Putamen (tissue), 1 donor: ENCODE measurements at regions not wholly inside any gene's neighbourhood (a gene's known extent, or its start where the extent isn't known, plus 50 kb on each side); places are given as distances from the start of the nearest gene placed in this dataset.
"Not testable (repeated sequence)": the region's sequence is repeated elsewhere in the genome, so short reads cannot be mapped to it uniquely, and the experiment has no call there.

ENCODE experiments used
- DNase-seq: peaks from one replicate; pipeline ENCODE4 v3.0.0-alpha.2; 2016; ENCODE audit warnings: low spot score

GRCh38 chr1:37162059-37162458 is 127.7 kb upstream of the GRIK3 start:
- DNase-seq = no peak

GRCh38 chr1:37166005-37166404 is 131.7 kb upstream of the GRIK3 start:
- DNase-seq = no peak

- no peak for DNase-seq
Measured at GRCh38 chr1:37167479-37167878, 133.2 kb upstream of the GRIK3 start.

GRCh38 chr1:37169241-37169640 is 134.9 kb upstream of the GRIK3 start:
- DNase-seq = peak; percentile 45

- no peak for DNase-seq
Measured at GRCh38 chr1:37169743-37170275, 135.5 kb upstream of the GRIK3 start.

GRCh38 chr1:37171691-37172090 is 137.4 kb upstream of the GRIK3 start:
- no peak for DNase-seq

- no peak for DNase-seq
Measured at GRCh38 chr1:37174341-37174740, 140.0 kb upstream of the GRIK3 start.

- DNase-seq = no peak
Measured at GRCh38 chr1:37174876-37175275, 140.6 kb upstream of the GRIK3 start.

- no peak for DNase-seq
Measured at GRCh38 chr1:37175666-37176215, 141.4 kb upstream of the GRIK3 start.

GRCh38 chr1:37176269-37176668 is 142.0 kb upstream of the GRIK3 start:
- DNase-seq = no peak

- peak; percentile 45 for DNase-seq
Measured at GRCh38 chr1:37177230-37177864, 143.0 kb upstream of the GRIK3 start.

GRCh38 chr1:37181425-37181824 is 147.1 kb upstream of the GRIK3 start:
- no peak for DNase-seq

- DNase-seq = no peak
Measured at GRCh38 chr1:37184789-37185188, 150.5 kb upstream of the GRIK3 start.

GRCh38 chr1:37186246-37186756 is 152.0 kb upstream of the GRIK3 start:
- DNase-seq = no peak

- DNase-seq = no peak
Measured at GRCh38 chr1:37189111-37189510, 154.8 kb upstream of the GRIK3 start.

- no peak for DNase-seq
Measured at GRCh38 chr1:37197411-37197810, 163.1 kb upstream of the GRIK3 start.

- not testable (repeated sequence) for DNase-seq
Measured at GRCh38 chr1:37214305-37214704, 180.0 kb upstream of the GRIK3 start.

GRCh38 chr1:37233606-37234005 is 199.3 kb upstream of the GRIK3 start:
- peak; percentile 41 for DNase-seq

GRCh38 chr1:37234941-37235418 is 200.7 kb upstream of the GRIK3 start:
- peak; percentile 76 for DNase-seq

GRCh38 chr1:37237948-37238347 is 203.6 kb upstream of the GRIK3 start:
- DNase-seq = no peak

GRCh38 chr1:37238364-37239224 is 204.3 kb upstream of the GRIK3 start:
- peak; percentile 57 for DNase-seq

GRCh38 chr1:37239225-37239740 is 205.0 kb upstream of the GRIK3 start:
- no peak for DNase-seq
